Endodermal cell (in vitro differentiated cells): ENCODE measurements at regions not wholly inside any gene's neighbourhood (a gene's known extent, or its start where the extent isn't known, plus 50 kb on each side); places are given as distances from the start of the nearest gene placed in this dataset.

Experiments
- DNase-seq: peaks from one replicate; pipeline ENCODE4 v3.0.0-alpha.2; 2017
- H3K27ac ChIP-seq: 2 replicates; pipeline ENCODE4 v1.5.1; 2013; ENCODE audit warnings: mild to moderate bottlenecking, low read depth, low read length, moderate library complexity
- H3K27me3 ChIP-seq: 2 replicates; pipeline ENCODE4 v1.6.1; 2013; ENCODE audit warnings: mild to moderate bottlenecking, low read length, moderate library complexity; ENCODE audit not compliant: insufficient read depth, control insufficient read depth, poor library complexity, severe bottlenecking
- H3K36me3 ChIP-seq: 2 replicates; pipeline ENCODE4 v1.7.0; 2013; ENCODE audit warnings: mild to moderate bottlenecking, low read length, moderate library complexity; ENCODE audit not compliant: control insufficient read depth, insufficient read depth
- H3K4me1 ChIP-seq: one replicate; pipeline ENCODE4 v1.7.0; 2013; ENCODE audit warnings: low read length; ENCODE audit not compliant: control insufficient read depth, insufficient read depth
- H3K4me3 ChIP-seq: 2 replicates; pipeline ENCODE4 v1.5.1; 2013; ENCODE audit warnings: mild to moderate bottlenecking, low read length, moderate library complexity
- H3K9ac ChIP-seq: 2 replicates; pipeline ENCODE4 v1.6.1; 2013; ENCODE audit warnings: mild to moderate bottlenecking, low read length, moderate library complexity; ENCODE audit not compliant: poor library complexity, severe bottlenecking; ENCODE audit errors: extremely low read depth
- H3K9me3 ChIP-seq: 2 replicates; pipeline ENCODE4 v1.6.1; 2013; ENCODE audit warnings: mild to moderate bottlenecking, low read length, moderate library complexity; ENCODE audit not compliant: control insufficient read depth
- H3K27ac Mint-ChIP-seq: 2 replicates; pipeline ENCODE4 v1.8.0; 2020; ENCODE audit warnings: mixed read lengths
- H3K27me3 Mint-ChIP-seq: 2 replicates; pipeline ENCODE4 v1.8.0; 2021; ENCODE audit warnings: mild to moderate bottlenecking, mixed read lengths; ENCODE audit not compliant: insufficient read depth
- H3K36me3 Mint-ChIP-seq: 2 replicates; pipeline ENCODE4 v1.8.0; 2020; ENCODE audit warnings: low read depth, mixed read lengths
- H3K4me1 Mint-ChIP-seq: 2 replicates; pipeline ENCODE4 v1.8.0; 2020; ENCODE audit warnings: mixed read lengths
- H3K4me3 Mint-ChIP-seq: 2 replicates; pipeline ENCODE4 v1.8.0; 2020; ENCODE audit warnings: mild to moderate bottlenecking, moderate library complexity, mixed read lengths
- H3K9me3 Mint-ChIP-seq: 2 replicates; pipeline ENCODE4 v1.8.0; 2020; ENCODE audit warnings: mild to moderate bottlenecking, mixed read lengths
- CTCF ChIP-seq: fragments of 200-600 bp; sonication (generic); conservative IDR thresholded peaks from 2 replicates; pipeline ENCODE4 v1.5.0; 2021; ENCODE audit warnings: antibody characterized with exemption, mild to moderate bottlenecking
- WGBS, 2 experiments: methylation state at CpG; one replicate each; pipeline versions ENCODE4 v1.1.5 to v1.1.7; 2013; ENCODE audit warnings: missing lambda C conversion rate in 2 of 2, mixed read lengths in 1 of 2; ENCODE audit not compliant: insufficient coverage in 1 of 2, insufficient read length in 1 of 2; 5-methylcytosine and 5-hydroxymethylcytosine counted together

GRCh38 chr10:88059190-88059589 is 195.8 kb downstream of the PTEN start:
- Mint-ChIP-seq H3K27me3 (peaks cover 5% of the 10 kb centered on the region), H3K4me3 (no peak overlapping the region), H3K27ac (no peak overlapping the region), H3K36me3 (no peaks in the 10 kb centered on the region), H3K9me3 (no peaks in the 10 kb centered on the region), H3K4me1 (peaks cover 14% of the 10 kb centered on the region)
- Histone ChIP-seq H3K27ac (no peak overlapping the region), H3K27me3 (peaks cover 7% of the 10 kb centered on the region), H3K9ac (no peak overlapping the region), H3K36me3 (no peaks in the 10 kb centered on the region), H3K9me3 (no peaks in the 10 kb centered on the region), H3K4me1 (peaks cover 6% of the 10 kb centered on the region), H3K4me3 (no peak overlapping the region)
- TF ChIP-seq CTCF, result no peak
- WGBS, 2 experiments, result 89 to 100% methylated on average over 3 to 4 of the region's 4 CpGs
- no peak for DNase-seq

GRCh38 chr10:88060762-88061161 is 197.3 kb downstream of the PTEN start:
- no peaks in the 10 kb centered on the region for H3K27me3 ChIP-seq
- no peak for DNase-seq
- H3K9me3 ChIP-seq, result no peaks in the 10 kb centered on the region
- H3K36me3 ChIP-seq, result no peaks in the 10 kb centered on the region
- peaks cover 6% of the 10 kb centered on the region for H3K4me1 ChIP-seq
- no peak overlapping the region for H3K27ac ChIP-seq
- Mint-ChIP-seq H3K9me3 (no peaks in the 10 kb centered on the region), H3K4me1 (peaks cover 14% of the 10 kb centered on the region), H3K4me3 (no peak overlapping the region), H3K36me3 (no peaks in the 10 kb centered on the region), H3K27me3 (peaks cover 5% of the 10 kb centered on the region), H3K27ac (no peak overlapping the region)
- no peak overlapping the region for H3K9ac ChIP-seq
- no peak overlapping the region for H3K4me3 ChIP-seq
- TF ChIP-seq CTCF, result no peak
- WGBS, 2 experiments, result 96 to 100% methylated on average over 6 of the region's 6 CpGs

GRCh38 chr10:88062385-88062784 is 199.0 kb downstream of the PTEN start:
- no peaks in the 10 kb centered on the region for H3K9me3 Mint-ChIP-seq
- 88 to 100% methylated on average over 3 to 6 of the region's 6 CpGs for WGBS, 2 experiments
- no peak overlapping the region for H3K9ac ChIP-seq
- no peak overlapping the region for H3K4me3 ChIP-seq
- H3K27ac ChIP-seq, result no peak overlapping the region
- no peaks in the 10 kb centered on the region for H3K27me3 ChIP-seq
- no peaks in the 10 kb centered on the region for H3K36me3 ChIP-seq
- H3K36me3 Mint-ChIP-seq, result no peaks in the 10 kb centered on the region
- H3K4me1 Mint-ChIP-seq, result peaks cover 14% of the 10 kb centered on the region
- TF ChIP-seq CTCF, result no peak
- peaks cover 5% of the 10 kb centered on the region for H3K27me3 Mint-ChIP-seq
- H3K4me1 ChIP-seq, result peaks cover 6% of the 10 kb centered on the region
- H3K27ac Mint-ChIP-seq, result peak overlapping the region; percentile 52
- H3K9me3 ChIP-seq, result no peaks in the 10 kb centered on the region
- no peak for DNase-seq
- no peak overlapping the region for H3K4me3 Mint-ChIP-seq
